Islet of Langerhans (tissue), 1 donor: ENCODE measurements at regions not wholly inside any gene's neighbourhood (a gene's known extent, or its start where the extent isn't known, plus 50 kb on each side); places are given as distances from the start of the nearest gene placed in this dataset.
"Not testable (repeated sequence)": the region's sequence is repeated elsewhere in the genome, so short reads cannot be mapped to it uniquely, and the experiment has no call there.

ENCODE experiments used
- FAIRE-seq: peaks from one replicate; lab custom pipeline; 2011; peaks lifted over from hg19 to GRCh38; lab: Jason Lieb, UNC

GRCh38 chr5:74401281-74401945 lies 239.1 kb downstream of the ENC1 start:
- FAIRE-seq = no peak

GRCh38 chr5:74400067-74400466 lies 240.5 kb downstream of the ENC1 start:
- no peak for FAIRE-seq

- FAIRE-seq = no peak
These were observed 243.5 kb downstream of the ENC1 start for GRCh38 chr5:74396913-74397622.

- FAIRE-seq = no peak
These were observed 245.3 kb downstream of the ENC1 start for GRCh38 chr5:74394916-74395880.

GRCh38 chr5:74394528-74394915 lies 246.0 kb downstream of the ENC1 start:
- no peak for FAIRE-seq

- no peak for FAIRE-seq
These were observed 246.6 kb downstream of the ENC1 start for GRCh38 chr5:74393943-74394342.

- FAIRE-seq = no peak
These were observed 247.7 kb downstream of the ENC1 start for GRCh38 chr5:74392711-74393351.

- FAIRE-seq = no peak
These were observed 249.1 kb downstream of the ENC1 start for GRCh38 chr5:74391410-74391809.

- no peak for FAIRE-seq
These were observed 249.7 kb downstream of the ENC1 start for GRCh38 chr5:74390822-74391221.

GRCh38 chr5:74390306-74390637 lies 250.3 kb downstream of the ENC1 start:
- FAIRE-seq = no peak

GRCh38 chr5:74389531-74390305 lies 250.8 kb downstream of the ENC1 start:
- FAIRE-seq = no peak

- not testable (repeated sequence) for FAIRE-seq
These were observed 252.1 kb downstream of the ENC1 start for GRCh38 chr5:74388411-74388810.

- FAIRE-seq = no peak
These were observed 253.8 kb downstream of the ENC1 start for GRCh38 chr5:74386571-74387334.

- FAIRE-seq = no peak
These were observed 255.7 kb downstream of the ENC1 start for GRCh38 chr5:74384851-74385250.

GRCh38 chr5:74382987-74383593 lies 257.4 kb downstream of the ENC1 start:
- FAIRE-seq = no peak

GRCh38 chr5:74382123-74382855 lies 258.2 kb downstream of the ENC1 start:
- no peak for FAIRE-seq

GRCh38 chr5:74380193-74380592 lies 260.3 kb downstream of the ENC1 start:
- FAIRE-seq = no peak

GRCh38 chr5:74378464-74378863 lies 262.1 kb downstream of the ENC1 start:
- FAIRE-seq = no peak

- FAIRE-seq = no peak
These were observed 264.3 kb downstream of the ENC1 start for GRCh38 chr5:74376187-74376586.

- FAIRE-seq = no peak
These were observed 265.3 kb downstream of the ENC1 start for GRCh38 chr5:74375271-74375670.
